Loucy (cell line): ENCODE measurements at regions not wholly inside any gene's neighbourhood (a gene's known extent, or its start where the extent isn't known, plus 50 kb on each side); places are given as distances from the start of the nearest gene placed in this dataset.

Experiments
- CTCF ChIP-seq: fragments of 200-600 bp; sonication (generic); conservative IDR thresholded peaks from 2 replicates; pipeline ENCODE4 v1.5.1; 2014; ENCODE audit warnings: mild to moderate bottlenecking, antibody characterized with exemption, low read length
- EZH2phosphoT487 ChIP-seq: fragments of 200-600 bp; IDR thresholded peaks from 2 replicates; pipeline ENCODE4 v1.6.1; 2018; ENCODE audit warnings: antibody characterized with exemption, mild to moderate bottlenecking, moderate library complexity, borderline replicate concordance

GRCh38 chr7:429828-430180 is 89.8 kb downstream of the PDGFA start:
- TF ChIP-seq CTCF (no peak), EZH2phosphoT487 (no peak)
